ENCODE measurements at regions not wholly inside any gene's neighbourhood (a gene's known extent, or its start where the extent isn't known, plus 50 kb on each side); places are given as distances from the start of the nearest gene placed in this dataset.
"Not testable (repeated sequence)": the region's sequence is repeated elsewhere in the genome, so short reads cannot be mapped to it uniquely, and the experiment has no call there.

DNA sequence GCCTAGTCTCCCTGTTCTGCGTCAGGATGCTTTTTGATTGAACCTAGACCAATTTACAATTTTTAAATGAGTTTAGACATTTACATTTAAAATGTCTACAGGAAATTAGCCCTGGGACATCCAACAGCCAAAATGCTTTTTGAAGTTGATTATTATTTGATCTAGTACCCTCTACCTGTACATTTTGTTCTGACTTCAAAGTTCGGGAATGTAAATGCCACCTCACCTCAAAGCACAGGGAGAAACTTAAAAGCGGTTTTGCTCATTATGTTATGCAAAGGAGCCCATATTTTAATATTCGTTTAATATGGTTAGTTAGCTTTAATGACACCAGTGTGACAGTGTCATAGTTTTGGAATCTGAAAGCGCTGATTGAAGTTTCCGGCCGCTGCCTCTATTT, 80.1 kb upstream of the FAM204A start:
- no peak for TF ChIP-seq PPARA (CRISPR knock-in tag; IDR thresholded peaks at IDR 0.05; ENCODE audit: borderline replicate concordance)
- TF ChIP-seq TCF4 (CRISPR knock-in tag; IDR thresholded peaks at IDR 0.05; ENCODE audit: borderline replicate concordance): no peak
- TF ChIP-seq TSHZ2 (CRISPR knock-in tag; IDR thresholded peaks at IDR 0.05): no peak
- no peak for TF ChIP-seq GLIS3 (CRISPR knock-in tag; IDR thresholded peaks at IDR 0.05)
- no peak for TF ChIP-seq ZFP30 (CRISPR knock-in tag; IDR thresholded peaks at IDR 0.05)
- no peak for ATAC-seq

DNA sequence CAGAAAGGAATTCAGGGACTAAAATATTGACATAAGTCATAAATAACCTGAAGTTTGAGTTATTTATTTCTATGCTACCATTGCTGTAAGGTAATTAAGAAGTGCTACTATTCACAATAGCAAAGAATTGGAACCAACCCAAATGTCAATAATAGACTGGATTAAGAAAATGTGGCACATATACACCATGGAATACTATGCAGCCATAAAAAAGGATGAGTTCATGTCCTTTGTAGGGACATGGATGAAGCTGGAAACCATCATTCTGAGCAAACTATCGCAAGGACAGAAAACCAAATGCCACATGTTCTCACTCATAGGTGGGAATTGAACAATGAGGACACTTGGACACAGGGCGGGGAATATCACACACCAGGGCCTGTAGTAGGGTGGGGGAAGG, 77.9 kb upstream of the FAM204A start:
- ATAC-seq: not testable (repeated sequence)

DNA sequence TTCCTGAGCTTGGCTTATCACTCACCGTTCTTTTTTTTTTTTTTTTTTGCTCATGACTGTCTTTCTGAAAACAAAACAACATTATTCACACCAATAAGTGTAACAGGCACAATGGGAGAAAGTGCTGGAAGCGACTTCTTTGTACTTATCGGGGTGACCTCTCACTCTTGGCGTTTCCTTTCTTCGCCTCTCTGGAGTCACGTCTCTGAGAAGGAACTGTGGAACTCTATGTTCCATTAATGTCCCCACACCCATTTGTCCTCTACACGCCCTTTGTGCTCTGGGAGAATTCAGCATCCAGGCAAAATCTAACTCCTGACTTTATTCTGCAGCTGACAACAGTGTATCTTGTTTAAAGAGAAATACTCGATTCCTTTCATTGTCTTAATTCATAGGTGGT, 70.8 kb upstream of the FAM204A start:
- ATAC-seq: no peak
- TF ChIP-seq TCF4 (CRISPR knock-in tag; IDR thresholded peaks at IDR 0.05; ENCODE audit: borderline replicate concordance) (no peak), OSR1 (CRISPR knock-in tag; IDR thresholded peaks at IDR 0.05) (no peak), SNAI2 (CRISPR knock-in tag; IDR thresholded peaks at IDR 0.05) (no peak), ZNF8 (CRISPR knock-in tag; IDR thresholded peaks at IDR 0.05) (no peak)
- TF ChIP-seq, protein P1, sequence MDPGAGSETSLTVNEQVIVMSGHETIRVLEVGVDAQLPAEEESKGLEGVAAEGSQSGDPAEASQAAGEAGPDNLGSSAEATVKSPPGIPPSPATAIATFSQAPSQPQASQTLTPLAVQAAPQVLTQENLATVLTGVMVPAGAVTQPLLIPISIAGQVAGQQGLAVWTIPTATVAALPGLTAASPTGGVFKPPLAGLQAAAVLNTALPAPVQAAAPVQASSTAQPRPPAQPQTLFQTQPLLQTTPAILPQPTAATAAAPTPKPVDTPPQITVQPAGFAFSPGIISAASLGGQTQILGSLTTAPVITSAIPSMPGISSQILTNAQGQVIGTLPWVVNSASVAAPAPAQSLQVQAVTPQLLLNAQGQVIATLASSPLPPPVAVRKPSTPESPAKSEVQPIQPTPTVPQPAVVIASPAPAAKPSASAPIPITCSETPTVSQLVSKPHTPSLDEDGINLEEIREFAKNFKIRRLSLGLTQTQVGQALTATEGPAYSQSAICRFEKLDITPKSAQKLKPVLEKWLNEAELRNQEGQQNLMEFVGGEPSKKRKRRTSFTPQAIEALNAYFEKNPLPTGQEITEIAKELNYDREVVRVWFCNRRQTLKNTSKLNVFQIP (CRISPR knock-in tag; IDR thresholded peaks at IDR 0.05; ENCODE audit: borderline replicate concordance, low read depth): no peak

GRCh38 chr10:118412132-118412760, 70.1 kb upstream of the FAM204A start:
- no peak for TF ChIP-seq ZC3H10 (CRISPR knock-in tag; IDR thresholded peaks at IDR 0.05)
- no peak for TF ChIP-seq ZFP3 (CRISPR knock-in tag; IDR thresholded peaks at IDR 0.05)
- TF ChIP-seq PPARA (CRISPR knock-in tag; IDR thresholded peaks at IDR 0.05; ENCODE audit: borderline replicate concordance): no peak
- TF ChIP-seq ISL1 (CRISPR knock-in tag; IDR thresholded peaks at IDR 0.05): no peak
- TF ChIP-seq, protein P1 (CRISPR knock-in tag; IDR thresholded peaks at IDR 0.05; ENCODE audit: borderline replicate concordance, low read depth): no peak
- TF ChIP-seq, protein P2, sequence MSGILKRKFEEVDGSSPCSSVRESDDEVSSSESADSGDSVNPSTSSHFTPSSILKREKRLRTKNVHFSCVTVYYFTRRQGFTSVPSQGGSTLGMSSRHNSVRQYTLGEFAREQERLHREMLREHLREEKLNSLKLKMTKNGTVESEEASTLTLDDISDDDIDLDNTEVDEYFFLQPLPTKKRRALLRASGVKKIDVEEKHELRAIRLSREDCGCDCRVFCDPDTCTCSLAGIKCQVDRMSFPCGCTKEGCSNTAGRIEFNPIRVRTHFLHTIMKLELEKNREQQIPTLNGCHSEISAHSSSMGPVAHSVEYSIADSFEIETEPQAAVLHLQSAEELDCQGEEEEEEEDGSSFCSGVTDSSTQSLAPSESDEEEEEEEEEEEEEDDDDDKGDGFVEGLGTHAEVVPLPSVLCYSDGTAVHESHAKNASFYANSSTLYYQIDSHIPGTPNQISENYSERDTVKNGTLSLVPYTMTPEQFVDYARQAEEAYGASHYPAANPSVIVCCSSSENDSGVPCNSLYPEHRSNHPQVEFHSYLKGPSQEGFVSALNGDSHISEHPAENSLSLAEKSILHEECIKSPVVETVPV (CRISPR knock-in tag; IDR thresholded peaks at IDR 0.05): no peak
- no peak for TF ChIP-seq OSR1 (CRISPR knock-in tag; IDR thresholded peaks at IDR 0.05)
- TF ChIP-seq TSHZ2 (CRISPR knock-in tag; IDR thresholded peaks at IDR 0.05): no peak
- ATAC-seq: no peak

GRCh38 chr10:118409295-118409694, 67.2 kb upstream of the FAM204A start:
- no peak for ATAC-seq

More at GRCh38 chr10:118409295-118409694, 67.2 kb upstream of the FAM204A start:
- TF ChIP-seq OSR1 (CRISPR knock-in tag; IDR thresholded peaks at IDR 0.05) (no peak), ZNF565 (CRISPR knock-in tag; conservative IDR thresholded peaks at IDR 0.05; ENCODE audit: low read depth) (no peak), ISL1 (CRISPR knock-in tag; IDR thresholded peaks at IDR 0.05) (no peak), PPARA (CRISPR knock-in tag; IDR thresholded peaks at IDR 0.05; ENCODE audit: borderline replicate concordance) (no peak), RARB (CRISPR knock-in tag; IDR thresholded peaks at IDR 0.05) (no peak), GLIS3 (CRISPR knock-in tag; IDR thresholded peaks at IDR 0.05) (no peak), TCF4 (CRISPR knock-in tag; IDR thresholded peaks at IDR 0.05; ENCODE audit: borderline replicate concordance) (no peak)
- TF ChIP-seq, protein P1 (CRISPR knock-in tag; IDR thresholded peaks at IDR 0.05; ENCODE audit: borderline replicate concordance, low read depth): no peak

Data from SK-N-SH treated with all-trans-retinoic acid at 6 μM for 48 hours (cell line).